ENCODE measurements at regions not wholly inside any gene's neighbourhood (a gene's known extent, or its start where the extent isn't known, plus 50 kb on each side); places are given as distances from the start of the nearest gene placed in this dataset.

DNA sequence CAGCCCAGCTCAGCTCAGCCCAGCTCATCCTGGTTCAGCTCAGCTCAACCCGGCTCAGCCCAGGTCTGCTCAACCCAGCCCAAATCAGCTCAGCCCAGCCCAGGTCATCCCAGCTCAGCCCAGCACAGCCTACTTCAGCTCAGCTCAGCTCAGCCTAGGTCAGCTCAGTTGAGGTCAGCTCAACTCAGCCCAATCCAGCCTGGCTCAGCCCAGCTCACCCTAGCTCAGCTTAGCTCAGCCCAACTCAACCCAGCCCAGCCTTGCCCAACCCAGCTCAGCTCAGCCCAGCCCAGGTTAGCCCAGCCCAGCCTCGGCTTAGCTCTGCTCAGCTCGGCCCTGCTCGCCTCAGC, 332.3 kb downstream of the TMEM121 start:
- no peak for TF ChIP-seq POLR2A (IDR thresholded peaks at IDR 0.05)
- TF ChIP-seq, protein P1, sequence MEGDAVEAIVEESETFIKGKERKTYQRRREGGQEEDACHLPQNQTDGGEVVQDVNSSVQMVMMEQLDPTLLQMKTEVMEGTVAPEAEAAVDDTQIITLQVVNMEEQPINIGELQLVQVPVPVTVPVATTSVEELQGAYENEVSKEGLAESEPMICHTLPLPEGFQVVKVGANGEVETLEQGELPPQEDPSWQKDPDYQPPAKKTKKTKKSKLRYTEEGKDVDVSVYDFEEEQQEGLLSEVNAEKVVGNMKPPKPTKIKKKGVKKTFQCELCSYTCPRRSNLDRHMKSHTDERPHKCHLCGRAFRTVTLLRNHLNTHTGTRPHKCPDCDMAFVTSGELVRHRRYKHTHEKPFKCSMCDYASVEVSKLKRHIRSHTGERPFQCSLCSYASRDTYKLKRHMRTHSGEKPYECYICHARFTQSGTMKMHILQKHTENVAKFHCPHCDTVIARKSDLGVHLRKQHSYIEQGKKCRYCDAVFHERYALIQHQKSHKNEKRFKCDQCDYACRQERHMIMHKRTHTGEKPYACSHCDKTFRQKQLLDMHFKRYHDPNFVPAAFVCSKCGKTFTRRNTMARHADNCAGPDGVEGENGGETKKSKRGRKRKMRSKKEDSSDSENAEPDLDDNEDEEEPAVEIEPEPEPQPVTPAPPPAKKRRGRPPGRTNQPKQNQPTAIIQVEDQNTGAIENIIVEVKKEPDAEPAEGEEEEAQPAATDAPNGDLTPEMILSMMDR (IDR thresholded peaks at IDR 0.05), result no peak
